ENCODE measurements at regions not wholly inside any gene's neighbourhood (a gene's known extent, or its start where the extent isn't known, plus 50 kb on each side); places are given as distances from the start of the nearest gene placed in this dataset.

DNA sequence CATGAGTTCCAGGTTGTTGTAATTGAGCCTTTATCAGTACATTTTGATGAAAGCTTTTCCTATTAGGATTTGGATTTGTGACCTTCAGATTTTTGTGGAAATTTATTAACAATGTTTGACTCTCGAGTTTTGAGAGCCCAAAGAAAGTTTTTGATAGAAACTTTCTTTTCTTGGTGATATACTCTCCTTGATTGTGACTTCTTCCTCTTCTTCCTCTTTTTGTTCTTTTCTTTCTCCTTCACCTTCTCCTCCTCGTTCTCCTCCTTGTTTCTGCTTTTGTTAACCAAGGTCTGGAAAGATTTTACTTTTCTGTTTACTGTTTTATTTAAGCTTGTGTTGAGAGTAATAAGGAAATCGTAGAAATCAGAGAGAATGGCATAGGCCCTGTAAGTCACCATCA is 182.4 kb downstream of the TRIM27 start:
- no peak for DNase-seq

DNA sequence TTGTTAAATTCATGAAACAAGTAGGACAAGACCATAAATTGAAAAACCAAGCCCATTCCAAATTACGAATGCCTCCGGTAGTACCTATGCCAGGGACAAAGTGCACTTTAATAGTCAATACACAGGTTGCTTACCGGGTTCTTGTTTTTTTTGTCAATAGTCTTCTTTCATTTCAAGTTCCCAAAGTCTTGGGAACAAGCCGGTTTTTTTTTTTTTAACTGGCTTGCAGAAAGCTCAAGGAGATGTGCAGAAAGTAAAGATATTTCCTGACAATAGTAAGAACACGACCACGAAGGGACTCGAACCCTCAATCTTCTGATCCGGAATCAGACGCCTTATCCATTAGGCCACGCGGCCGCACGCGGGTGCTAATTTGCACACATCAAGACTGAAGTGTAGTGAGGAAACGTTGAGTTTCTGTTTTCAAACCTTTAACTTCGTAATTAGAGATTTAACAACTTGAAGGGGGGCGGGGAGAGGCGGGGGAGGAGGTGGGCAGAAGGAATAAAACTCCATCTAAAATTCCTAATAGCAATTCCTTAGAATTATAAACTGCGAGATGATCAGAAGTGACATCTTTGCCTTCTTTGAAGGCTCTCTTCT is 181.0 kb downstream of the TRIM27 start:
- DNase-seq, result peak; percentile 20

DNA sequence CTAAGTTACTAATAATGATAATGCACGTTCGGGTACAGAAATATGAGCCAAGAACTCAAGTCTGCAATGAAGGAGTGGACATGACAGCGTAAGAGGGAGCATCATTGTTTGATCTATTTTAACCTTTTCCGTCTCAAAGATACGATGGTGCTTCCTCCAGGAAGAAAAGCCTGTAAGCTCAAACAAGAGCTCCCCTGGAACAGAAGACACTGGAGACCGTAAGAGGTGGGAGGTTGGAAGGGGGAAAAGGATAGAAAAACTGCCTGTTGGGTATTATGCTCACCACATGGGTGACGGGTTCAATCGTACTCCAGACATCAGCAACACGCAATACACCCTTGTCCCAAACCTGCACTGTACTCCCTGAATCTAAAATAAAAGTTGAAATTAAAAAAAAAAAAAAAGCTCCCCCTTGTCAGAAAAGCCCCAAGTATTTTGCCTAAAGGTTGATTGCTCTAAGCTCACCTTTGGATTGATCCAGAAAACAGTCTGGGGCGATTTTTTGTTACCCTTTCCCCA is 180.5 kb downstream of the TRIM27 start:
- no peak for DNase-seq

DNA sequence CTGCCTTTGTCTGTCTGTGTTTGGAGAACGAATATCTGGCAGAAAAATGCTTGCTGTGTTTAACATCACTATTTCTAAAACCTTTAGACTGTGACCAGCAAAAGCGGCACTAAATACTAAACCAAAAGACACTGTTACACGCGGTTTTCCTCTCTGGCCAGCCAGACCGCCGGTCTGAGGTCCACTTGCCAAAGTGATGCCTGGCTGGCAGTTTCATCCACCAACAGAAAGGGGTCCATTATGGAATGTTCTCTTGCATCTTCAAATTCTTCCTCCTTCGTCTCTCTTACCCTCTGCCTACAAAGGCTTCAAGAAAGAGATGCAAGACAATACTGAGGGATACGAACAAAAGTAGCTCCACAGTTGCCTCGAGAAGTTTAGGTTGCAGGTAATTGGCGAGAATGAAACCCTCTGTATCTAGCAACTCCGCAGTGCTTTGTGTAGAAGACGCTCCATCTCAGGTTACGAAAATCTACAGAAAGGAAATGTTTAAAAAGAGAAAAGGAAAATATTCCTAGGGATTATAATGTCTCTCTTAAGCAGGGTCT is 176.6 kb downstream of the TRIM27 start:
- DNase-seq, result no peak

DNA sequence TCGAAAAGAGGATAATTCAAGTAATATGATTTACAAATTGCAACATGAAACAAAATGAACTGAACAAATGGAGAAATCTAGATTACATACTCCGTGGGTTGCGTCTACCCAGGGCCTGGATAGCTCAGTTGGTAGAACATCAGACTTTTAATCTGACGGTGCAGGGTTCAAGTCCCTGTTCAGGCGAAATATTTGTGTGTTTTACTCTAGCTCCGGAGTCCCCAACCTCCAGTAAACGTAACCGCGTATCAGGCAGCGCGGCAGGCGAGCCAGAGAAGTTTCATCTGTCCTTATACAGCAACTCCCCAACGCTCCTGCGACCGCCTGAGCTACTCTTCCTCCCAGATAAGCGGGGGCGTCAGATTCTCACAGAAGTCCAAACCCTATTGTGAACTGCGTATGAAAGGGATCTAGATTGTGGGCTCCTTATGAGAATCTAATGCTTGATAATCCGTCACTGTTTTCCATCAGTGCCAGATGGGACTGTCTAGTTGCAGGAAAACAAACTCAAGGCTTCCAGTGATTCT is 176.1 kb downstream of the TRIM27 start:
- DNase-seq, result peak; percentile 56

DNA sequence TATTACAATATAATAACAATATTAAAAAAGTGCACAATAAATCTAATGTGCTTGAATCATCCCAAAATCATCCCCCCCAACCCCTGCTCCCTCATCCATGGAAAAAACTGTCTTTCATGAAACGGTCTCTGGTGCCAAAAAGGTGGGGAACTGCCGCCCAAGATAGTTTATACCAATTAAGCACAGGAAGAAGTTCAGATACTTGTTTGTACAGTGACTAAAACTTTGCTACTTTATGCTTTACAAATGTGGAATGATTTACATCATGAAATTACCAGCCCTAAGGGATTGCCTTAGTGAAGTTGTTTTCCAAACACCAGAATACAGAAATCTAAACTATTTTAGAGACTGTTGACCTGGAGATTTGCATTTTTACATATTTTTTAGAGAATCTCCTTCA is 175.6 kb downstream of the TRIM27 start:
- no peak for DNase-seq

DNA sequence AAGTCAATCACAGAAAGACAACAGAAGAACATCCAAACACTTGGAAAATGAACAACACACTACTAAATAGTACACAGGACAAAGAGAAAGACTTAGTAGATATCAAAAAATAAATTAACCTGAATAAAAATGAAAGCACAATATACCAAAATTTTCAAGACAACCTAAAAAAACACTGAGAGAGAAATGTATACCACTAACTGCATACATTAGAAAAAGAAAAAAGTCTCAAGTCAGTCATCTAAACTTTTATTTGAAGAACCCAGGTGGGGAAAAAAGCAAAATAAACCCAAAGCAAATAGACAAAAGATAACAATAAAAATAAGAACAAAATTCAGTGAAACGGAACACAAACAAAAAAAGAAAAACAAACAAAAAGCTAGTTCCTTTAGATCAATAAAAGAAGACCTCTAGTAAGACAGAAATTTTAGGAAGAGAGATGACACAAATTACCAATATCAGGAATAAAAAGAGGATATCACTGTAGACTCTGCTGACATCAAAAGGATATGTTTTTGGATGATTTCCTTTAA is 172.8 kb downstream of the TRIM27 start:
- DNase-seq, result no peak

DNA sequence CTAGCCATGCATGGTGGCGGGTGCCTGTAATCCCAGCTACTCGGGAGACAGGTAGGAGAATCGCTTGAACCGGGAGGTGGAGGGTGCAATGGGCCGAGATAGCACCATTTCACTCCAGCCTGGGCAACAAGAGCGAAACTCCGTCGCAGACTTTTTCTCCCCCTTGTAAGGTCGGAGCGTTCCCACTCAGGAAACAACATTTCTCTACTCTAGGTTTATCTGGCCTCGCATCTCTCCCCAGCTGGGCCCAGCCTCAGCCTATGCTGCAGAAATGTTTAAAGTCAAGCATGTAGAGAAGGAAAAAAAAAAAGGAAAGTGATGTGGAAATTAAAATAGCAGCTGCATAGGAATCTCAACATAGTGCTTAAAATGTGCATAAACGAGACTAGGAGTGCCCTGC is 172.3 kb downstream of the TRIM27 start:
- DNase-seq, result no peak

DNA sequence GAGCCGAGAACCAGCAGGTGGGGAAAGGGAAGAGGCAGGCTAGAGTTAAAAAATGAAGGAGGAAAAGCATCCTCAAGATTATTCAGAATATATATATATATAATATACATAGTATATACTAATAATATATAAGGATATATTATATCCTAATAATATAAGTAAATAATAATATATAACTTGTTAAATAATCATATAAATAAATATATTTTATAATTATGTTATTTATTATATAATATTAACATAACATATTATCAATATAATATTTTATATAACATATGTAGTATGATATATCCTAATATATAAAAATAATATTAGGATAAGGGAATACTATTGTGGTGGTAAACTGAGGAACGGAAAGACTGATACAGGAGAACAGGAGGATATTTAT is 171.8 kb downstream of the TRIM27 start:
- DNase-seq, result no peak

DNA sequence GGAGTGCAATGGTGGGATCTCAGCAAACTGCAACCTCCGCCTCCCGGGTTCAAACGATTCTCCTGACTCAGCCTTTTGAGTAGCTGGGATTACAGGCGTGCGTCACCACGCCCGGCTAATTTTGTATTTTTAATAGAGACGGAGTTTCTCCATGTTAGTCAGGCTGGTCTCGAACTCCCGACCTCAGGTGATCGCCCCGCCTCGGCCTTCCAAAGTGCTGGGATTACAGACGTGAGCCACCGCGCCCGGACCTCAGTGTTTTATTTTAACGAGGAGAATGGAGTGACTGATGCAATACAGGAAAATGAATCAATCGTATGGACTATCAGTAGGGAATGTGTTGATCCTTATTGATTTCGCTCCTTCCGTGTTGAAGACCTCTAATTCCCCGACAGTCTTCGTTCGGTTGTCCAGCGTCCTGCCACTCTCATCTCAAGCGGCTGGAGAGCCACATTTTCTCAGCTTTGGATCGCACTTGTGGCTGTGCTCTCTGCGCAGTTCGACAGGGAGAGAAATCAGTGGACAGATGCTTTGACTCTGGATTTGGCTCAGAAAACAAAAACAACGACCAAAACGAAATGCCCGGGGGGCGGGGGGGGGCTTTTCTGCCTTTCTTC is 166.2 kb downstream of the TRIM27 start:
- peak; percentile 21 for DNase-seq

DNA sequence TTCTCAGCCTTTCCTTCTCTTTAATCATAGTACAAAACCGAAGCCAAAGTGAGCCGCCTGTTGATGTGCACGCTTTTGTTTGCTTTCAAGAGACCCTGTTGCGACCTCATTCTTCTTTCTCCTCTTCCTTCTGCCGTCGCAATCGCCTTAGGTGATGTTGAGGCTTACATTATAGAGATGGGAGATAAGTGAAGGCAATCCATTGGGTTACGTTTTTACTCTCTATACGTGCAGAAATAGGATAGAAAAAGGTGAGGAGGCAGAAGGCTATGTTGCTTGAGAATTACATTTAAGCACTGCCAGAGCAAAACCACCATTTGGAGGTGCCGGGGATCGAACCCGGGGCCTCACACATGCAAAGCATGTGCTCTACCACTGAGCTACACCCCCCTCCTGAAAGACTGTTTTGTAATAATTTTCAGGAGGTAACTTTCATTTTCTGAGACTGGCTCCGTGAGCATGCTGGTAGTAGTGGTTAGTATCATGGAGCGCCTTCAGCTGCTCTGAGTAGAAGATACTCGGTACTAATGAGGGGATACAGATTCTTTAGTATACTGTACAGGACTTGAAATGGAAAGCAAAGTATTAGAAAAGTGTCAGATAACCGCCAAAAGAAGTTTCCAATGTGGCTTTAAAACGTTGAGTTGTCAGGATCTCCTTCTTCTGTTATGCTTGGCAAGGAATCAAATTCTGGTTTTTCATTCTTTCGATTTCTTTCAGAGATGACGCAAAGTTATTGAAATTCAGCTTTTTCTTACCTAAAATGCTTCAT is 165.6 kb downstream of the TRIM27 start:
- peak; percentile 69 for DNase-seq

DNA sequence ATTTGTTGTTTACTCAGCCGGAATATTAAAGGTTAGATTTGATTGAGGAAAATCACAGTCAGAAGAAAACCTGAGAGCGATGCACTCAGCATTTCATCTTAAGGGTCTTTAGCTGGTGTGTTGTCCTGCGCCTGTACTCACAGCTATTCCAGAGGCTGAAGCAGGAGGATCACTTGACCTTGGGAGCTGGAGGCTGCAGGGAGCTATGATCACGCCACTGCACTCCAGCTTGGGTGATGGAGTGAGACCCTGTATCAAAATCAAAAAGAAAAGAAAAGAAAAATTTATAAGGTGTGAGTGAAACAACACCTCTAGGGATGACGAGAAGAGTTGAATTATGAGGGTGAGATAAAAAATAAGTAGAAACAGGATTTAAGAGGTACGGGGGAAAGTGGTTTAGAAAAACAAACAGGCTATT is 165.0 kb downstream of the TRIM27 start:
- DNase-seq, result no peak

DNA sequence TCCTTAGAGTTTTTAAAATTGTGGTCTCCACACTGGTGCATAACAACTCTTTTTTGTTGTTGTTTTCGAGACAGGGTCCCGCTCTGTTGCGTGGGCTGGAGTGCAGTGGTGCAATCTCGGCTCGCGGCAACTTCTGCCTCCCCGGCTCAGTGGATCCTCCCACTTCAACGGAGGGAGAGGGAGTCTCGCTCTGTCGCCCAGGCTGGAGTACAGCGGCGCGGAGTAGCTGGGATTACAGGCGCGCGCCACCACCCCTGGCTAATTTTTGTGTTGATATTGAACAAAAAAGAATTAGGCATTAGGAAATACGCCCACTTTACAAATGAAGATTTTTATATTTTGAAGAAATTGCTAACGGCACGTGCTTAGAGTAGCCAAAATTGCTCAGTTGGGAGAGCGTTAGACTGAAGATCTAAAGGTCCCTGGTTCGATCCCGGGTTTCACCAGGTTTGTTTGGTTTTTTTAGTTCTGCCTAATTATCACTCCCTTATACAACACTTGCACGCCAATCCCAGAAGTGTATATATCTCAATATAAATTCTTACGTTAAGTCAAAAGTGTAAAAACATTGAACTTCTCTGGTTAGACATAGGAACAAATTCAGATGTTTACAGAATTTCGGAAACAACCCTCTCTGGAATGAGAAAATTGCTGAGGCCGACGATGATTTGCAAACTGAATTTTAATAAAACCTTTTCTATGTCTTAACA is 159.6 kb downstream of the TRIM27 start:
- DNase-seq, result no peak

DNA sequence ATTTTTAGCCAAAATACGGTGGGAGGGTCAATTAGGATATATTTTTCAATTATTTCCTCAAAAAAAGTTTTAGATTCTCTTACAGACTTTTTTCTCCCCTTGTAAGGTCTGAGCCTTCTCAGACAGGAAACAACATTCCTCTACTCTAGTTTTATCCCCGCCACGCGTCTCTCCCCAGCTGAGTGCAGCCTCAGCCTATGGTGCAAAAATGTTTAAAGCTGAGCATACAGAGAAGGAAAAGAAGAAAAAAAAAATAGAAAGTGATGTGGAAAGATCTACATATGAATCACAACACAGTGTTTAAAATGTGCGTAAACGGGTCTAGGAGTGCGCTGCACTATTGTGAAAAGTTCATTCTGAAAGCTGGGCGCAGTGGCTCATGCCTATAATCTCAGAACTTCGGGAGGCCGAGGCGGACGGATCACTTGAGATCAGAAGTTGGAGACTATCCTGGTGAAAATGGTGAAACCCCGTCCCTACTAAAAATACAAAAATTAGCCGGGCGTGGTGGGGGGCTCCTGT is 159.0 kb downstream of the TRIM27 start:
- no peak for DNase-seq

DNA sequence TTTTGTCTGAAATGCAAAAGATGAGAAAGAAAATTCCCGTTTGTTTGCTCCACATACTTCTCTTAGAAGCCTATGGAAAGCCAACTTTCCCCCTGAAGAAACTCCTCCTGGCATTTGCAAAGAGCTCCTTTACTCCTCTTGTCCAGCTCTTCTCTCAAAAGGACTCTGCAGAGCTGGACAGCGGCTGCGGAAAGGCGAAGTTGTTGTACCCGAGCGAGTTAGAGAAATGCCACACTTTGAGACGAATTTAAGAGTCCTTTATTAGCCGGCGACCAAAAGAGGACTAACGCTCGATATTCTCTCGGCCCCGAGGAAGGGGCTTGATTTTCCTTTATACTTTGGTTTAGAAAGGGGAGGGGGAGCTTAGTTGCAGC is 157.8 kb downstream of the TRIM27 start:
- DNase-seq, result no peak

DNA sequence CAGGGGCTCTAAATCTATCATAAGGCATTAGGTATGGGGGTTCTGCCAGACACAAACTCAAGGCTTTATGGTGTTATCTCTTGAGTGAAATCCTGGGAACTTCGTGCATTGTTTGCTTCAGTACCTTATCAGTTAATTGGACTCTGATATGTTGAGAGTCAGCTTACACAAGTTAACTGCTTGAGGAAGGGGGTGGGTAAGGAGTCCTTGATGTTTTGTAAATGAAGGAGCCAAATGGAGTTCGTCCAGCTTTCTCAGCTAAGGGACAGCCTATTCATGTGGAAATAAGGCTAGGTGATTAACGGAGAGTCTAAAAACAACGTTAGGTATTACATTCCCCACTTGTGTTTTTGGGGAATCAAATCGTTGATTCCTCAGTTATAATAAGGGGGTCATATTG is 157.4 kb downstream of the TRIM27 start:
- no peak for DNase-seq

DNA sequence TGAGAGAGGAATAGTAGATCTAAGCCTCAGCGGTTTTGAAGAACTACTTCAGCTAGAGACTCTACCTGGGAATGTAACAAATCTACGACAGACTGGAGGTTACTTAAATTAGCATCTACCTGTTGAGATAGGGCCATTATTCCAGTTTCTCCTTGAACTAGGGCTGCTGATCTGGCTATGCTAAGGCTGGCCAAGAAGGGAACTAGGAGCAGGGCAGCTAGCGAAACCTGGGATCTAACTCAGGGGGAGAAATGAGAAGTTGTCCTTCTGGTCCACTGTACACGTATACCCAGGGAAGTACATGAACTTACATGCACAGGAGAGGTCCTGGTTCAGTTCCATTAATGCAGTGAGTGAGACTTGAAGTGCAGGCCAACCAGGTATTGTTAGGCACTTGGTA is 156.7 kb downstream of the TRIM27 start:
- DNase-seq, result no peak

DNA sequence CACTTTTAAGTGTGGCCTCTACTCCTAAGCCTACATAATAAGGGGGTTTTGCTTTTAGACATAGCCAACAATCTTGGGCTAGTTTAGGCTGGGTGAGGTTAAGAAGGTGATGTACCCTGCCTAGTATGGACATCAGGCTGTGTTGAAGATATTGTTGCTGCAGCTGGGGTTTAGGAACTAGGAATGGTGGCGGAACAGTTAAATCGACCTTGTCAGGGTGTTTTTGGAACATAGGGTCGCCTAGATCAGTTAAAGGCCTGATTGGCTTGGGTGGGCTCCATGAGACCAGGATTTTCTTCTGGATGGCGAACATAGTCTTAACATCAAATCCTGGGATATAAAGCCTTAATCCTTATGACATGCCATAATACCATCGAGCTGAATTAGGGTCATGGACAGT is 156.1 kb downstream of the TRIM27 start:
- no peak for DNase-seq

DNA sequence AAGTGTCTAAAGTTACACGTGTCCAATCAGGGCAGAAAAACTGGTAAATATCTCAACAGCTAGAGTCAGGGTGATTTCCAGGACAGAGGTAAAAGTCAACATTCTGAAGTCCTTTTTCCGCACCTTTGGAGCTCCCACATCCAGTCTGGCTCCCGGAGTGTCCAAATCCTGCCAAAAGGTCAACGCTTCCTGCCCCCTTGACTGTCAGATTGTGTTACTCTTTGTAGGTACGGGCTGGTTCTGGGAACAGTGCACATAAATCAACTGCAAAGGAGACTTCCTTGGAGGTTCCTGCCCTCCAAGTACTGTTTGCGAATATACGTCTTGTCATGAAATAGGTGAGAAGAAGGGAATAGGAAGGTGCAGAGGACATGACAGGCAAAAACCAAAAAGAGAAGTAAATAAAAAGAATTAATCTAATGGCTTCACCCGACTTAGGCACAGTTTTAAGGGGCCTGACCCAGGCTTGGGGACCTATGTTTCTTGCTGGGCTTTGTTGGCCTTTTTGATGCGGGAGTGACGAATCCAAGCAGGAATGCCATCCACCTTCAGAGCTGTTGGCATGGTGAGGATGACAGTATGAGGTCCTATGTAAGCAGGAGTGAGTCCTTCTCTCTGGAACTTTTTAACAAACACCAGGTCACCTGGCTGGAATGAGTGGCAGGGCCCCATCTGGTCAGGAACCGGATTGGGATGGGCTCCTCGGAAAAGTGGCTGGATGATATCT is 155.4 kb downstream of the TRIM27 start:
- no peak for DNase-seq

DNA sequence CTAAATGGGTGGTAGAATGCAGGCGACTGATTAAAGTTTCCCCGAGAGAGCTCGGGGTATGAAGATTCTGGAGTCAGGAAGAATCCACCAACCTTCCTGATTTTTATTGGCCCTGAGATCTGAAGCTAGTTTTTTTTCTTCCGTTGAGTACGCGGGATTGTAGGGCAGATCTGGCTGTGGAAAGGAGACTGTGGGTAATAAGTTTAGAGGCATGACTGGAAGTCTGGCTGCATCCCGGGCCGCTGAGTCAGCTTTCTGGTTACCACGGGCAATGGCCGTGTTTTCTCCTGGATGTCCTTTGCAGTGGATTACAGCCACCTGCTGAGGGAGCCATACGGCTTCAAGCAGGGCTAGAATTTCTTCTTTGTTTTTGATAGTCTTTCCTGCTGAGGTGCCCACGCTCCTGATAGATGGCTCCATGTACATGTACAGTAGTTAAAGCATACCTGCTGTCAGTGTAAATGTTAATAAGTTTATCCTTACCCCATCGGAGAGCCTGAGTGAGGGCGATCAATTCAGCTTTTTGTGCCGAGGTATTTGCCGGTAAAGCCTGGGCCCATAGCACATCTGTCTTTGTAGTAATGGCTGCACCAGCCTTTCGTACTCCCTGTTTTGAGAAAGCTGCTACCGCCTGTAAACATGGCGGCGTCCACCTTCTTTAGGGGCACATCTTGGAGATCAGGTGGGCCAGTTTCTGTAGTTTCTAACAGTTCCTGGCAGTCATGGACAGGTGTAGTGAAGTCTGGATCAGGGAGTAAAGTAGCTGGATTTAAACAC is 154.0 kb downstream of the TRIM27 start:
- no peak for DNase-seq

DNA sequence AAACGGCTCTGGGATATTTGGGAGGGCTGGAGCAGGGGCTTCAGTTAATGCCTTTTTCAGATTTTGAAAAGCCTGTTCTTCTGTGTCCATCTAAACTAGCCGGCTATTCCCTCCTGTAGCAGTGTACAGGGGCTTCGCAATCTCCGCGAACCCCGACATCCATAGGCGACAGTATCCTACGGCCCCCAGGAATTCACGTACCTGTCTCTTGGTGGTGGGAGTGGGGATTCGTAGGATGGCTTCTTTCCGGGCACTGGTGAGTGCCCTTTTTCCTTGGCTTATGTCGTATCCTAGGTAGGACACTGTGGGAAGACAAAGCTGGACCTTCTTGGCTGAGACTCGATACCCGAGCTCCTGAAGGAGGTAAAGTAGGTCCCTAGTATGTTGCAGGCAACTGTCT is 153.1 kb downstream of the TRIM27 start:
- DNase-seq, result no peak
